Endothelial cell of umbilical vein (primary cell): ENCODE measurements at regions not wholly inside any gene's neighbourhood (a gene's known extent, or its start where the extent isn't known, plus 50 kb on each side); places are given as distances from the start of the nearest gene placed in this dataset.

Source experiments
- BruUV-seq: library from RNA; stranded (reverse); fragments of 400-500 nt; replicated peaks from 2 replicates; lab custom pipeline; 2021; lab: Mats Ljungman, UMichigan
- CTCF ChIA-PET: fragments of 300-600, 350-600 bp; sonication (Branson Sonifier 250); formaldehyde crosslinking; loops from one replicate; lab custom pipeline; 2021; ENCODE audit warnings: antibody characterized with exemption, inconsistent platforms; lab: Charles Lee
- POLR2A ChIA-PET: fragments of 300-600, 350-600 bp; sonication (Branson Sonifier 250); formaldehyde crosslinking; loops from one replicate; lab custom pipeline; 2021; ENCODE audit warnings: antibody characterized with exemption, inconsistent platforms; lab: Charles Lee
- DNase-seq: peaks from one replicate; pipeline ENCODE4 v3.0.0-alpha.2; 2011; ENCODE audit warnings: low read depth, low spot score
- FAIRE-seq: peaks from 2 replicates; lab custom pipeline; 2011; peaks lifted over from hg19 to GRCh38; lab: Jason Lieb, UNC
- H2AFZ ChIP-seq: 2 replicates; pipeline ENCODE4 v1.6.0; 2012; ENCODE audit warnings: low read depth, low read length, control low read depth, inconsistent platforms
- H3K27ac ChIP-seq: 2 replicates; pipeline ENCODE4 v1.5.1; 2011; ENCODE audit warnings: low read depth, mild to moderate bottlenecking, control low read depth, low read length, moderate library complexity; ENCODE audit not compliant: insufficient read depth
- H3K27me3 ChIP-seq, 2 experiments: 2 replicates each; pipeline versions ENCODE4 v1.6.0 to v1.6.1; 2011; ENCODE audit warnings: low read length in 2 of 2, mixed read lengths in 1 of 2; ENCODE audit not compliant: control insufficient read depth in 2 of 2, insufficient read depth in 2 of 2
- H3K36me3 ChIP-seq, 2 experiments: 2 replicates in 1 of 2; 3 replicates in 1 of 2; pipeline ENCODE4 v1.5.1; 2011; ENCODE audit warnings: low read length in 2 of 2, mild to moderate bottlenecking in 1 of 2, moderate library complexity in 1 of 2; ENCODE audit not compliant: control insufficient read depth in 2 of 2, insufficient read depth in 2 of 2; ENCODE audit errors: extremely low read depth in 1 of 2
- H3K4me1 ChIP-seq: 3 replicates; pipeline ENCODE4 v1.5.1; 2011; ENCODE audit warnings: mild to moderate bottlenecking, low read length; ENCODE audit not compliant: control insufficient read depth, insufficient read depth; ENCODE audit errors: extremely low read depth
- H3K4me2 ChIP-seq: 2 replicates; pipeline ENCODE4 v1.6.1; 2011; ENCODE audit warnings: low read length, control low read depth, mixed read lengths; ENCODE audit not compliant: insufficient read depth
- H3K4me3 ChIP-seq, 3 experiments: fragments of 200-600 bp in 1 of 3; sonication (generic), shearing (Covaris generic) in 1 of 3; replicated peaks in 1 of 3; 2 replicates each; pipeline ENCODE4 v1.5.1; 2011 to 2016; ENCODE audit warnings: control low read depth in 3 of 3, low read length in 3 of 3, mild to moderate bottlenecking in 2 of 3, inconsistent platforms in 1 of 3, low read depth in 1 of 3, moderate library complexity in 1 of 3; ENCODE audit not compliant: insufficient read depth in 1 of 3
- H3K79me2 ChIP-seq: 2 replicates; pipeline ENCODE4 v1.6.0; 2012; ENCODE audit warnings: low read length, inconsistent platforms; ENCODE audit not compliant: control insufficient read depth, insufficient read depth
- H3K9ac ChIP-seq: replicated peaks from 2 replicates; pipeline ENCODE3; 2011; ENCODE audit warnings: low read length, control low read depth; ENCODE audit not compliant: insufficient read depth; ENCODE audit errors: extremely low read depth
- H3K9me1 ChIP-seq: replicated peaks from 3 replicates; pipeline ENCODE4 v1.6.0; 2011; ENCODE audit warnings: mild to moderate bottlenecking, low read length; ENCODE audit not compliant: control insufficient read depth, insufficient read depth; ENCODE audit errors: extremely low read depth
- H3K9me3 ChIP-seq: replicated peaks from 2 replicates; pipeline ENCODE4 v1.5.1; 2012; ENCODE audit warnings: low read length, inconsistent platforms; ENCODE audit not compliant: control insufficient read depth, insufficient read depth
- H4K20me1 ChIP-seq: replicated peaks from 2 replicates; pipeline ENCODE3; 2011; ENCODE audit warnings: mild to moderate bottlenecking, low read length; ENCODE audit not compliant: control insufficient read depth, insufficient read depth; ENCODE audit errors: extremely low read depth
- CTCF ChIP-seq, 2 donors: IDR thresholded peaks; 1 replicate in 1 of 2; 2 replicates in 1 of 2; pipeline ENCODE4 v1.5.1; 2011; ENCODE audit warnings: low read length in 2 of 2, mild to moderate bottlenecking in 2 of 2, moderate library complexity in 2 of 2, control low read depth in 1 of 2, inconsistent platforms in 1 of 2, low read depth in 1 of 2; ENCODE audit not compliant: insufficient read depth in 1 of 2; ENCODE audit errors: extremely low read depth in 1 of 2
- EZH2 ChIP-seq: IDR thresholded peaks from 2 replicates; pipeline ENCODE4 v1.6.1; 2012; ENCODE audit warnings: borderline replicate concordance, low read depth, mild to moderate bottlenecking, moderate library complexity, low read length, inconsistent platforms; ENCODE audit not compliant: severe bottlenecking
- FOS ChIP-seq: IDR thresholded peaks from 2 replicates; pipeline ENCODE4 v1.6.1; 2011; ENCODE audit warnings: mild to moderate bottlenecking, low read length, moderate library complexity, borderline replicate concordance; ENCODE audit not compliant: insufficient read depth
- GATA2 ChIP-seq: IDR thresholded peaks from 2 replicates; pipeline ENCODE4 v1.7.0; 2011; ENCODE audit warnings: low read depth, mild to moderate bottlenecking, moderate library complexity, mixed read lengths, low read length; ENCODE audit not compliant: insufficient read length, insufficient read depth
- JUN ChIP-seq: IDR thresholded peaks from 2 replicates; pipeline ENCODE4 v1.6.1; 2011; ENCODE audit warnings: borderline replicate concordance, low read depth; ENCODE audit not compliant: insufficient read length, insufficient read depth
- MAX ChIP-seq: IDR thresholded peaks from 2 replicates; pipeline ENCODE4 v1.6.1; 2011; ENCODE audit not compliant: insufficient read depth, insufficient read length
- MYC ChIP-seq: IDR thresholded peaks from one replicate; pipeline ENCODE4 v1.6.1; 2011; ENCODE audit warnings: mild to moderate bottlenecking, low read depth, low read length
- POLR2A ChIP-seq: IDR thresholded peaks from 2 replicates; pipeline ENCODE4 v1.6.1; 2012; ENCODE audit warnings: low read depth, mild to moderate bottlenecking, control low read depth, low read length
- POLR2AphosphoS5 ChIP-seq: IDR thresholded peaks from 2 replicates; pipeline ENCODE4 v1.6.1; 2012; ENCODE audit warnings: low read depth, mild to moderate bottlenecking, control low read depth, low read length, moderate library complexity; ENCODE audit not compliant: insufficient read depth
- dilution Hi-C: fragments of 300-500 bp; cut with MboI; formaldehyde crosslinking; loops from one replicate; pipeline ENCODE4 v1.15.0; 2019; ENCODE audit warnings: low sequenced_read_pairs; ENCODE audit not compliant: extremely low pct_ligation_motif_present
- intact Hi-C: fragments of 100-400 bp; cut with micrococcal nuclease; formaldehyde crosslinking; loops from one replicate; pipeline ENCODE4 v1.10.0; 2022

GRCh38 chr2:173797586-173798263 is 167.4 kb downstream of the SP3 start:
- no TSS peak for BruUV-seq
- intact Hi-C loops, result no loop called here
- ChIA-PET CTCF (no interaction called here), POLR2A (no interaction called here)
- no peaks in the 10 kb centered on the region for H3K9me1 ChIP-seq
- dilution Hi-C loops, result no loop called here
- TF ChIP-seq CTCF (IDR thresholded peaks at IDR 0.05; ENCODE audit: extremely low read depth in 1 of 2, insufficient read depth in 1 of 2, low read depth in 1 of 2, low read length in 2 of 2) (no peak), FOS (no peak), MYC (no peak), EZH2 (no peak), MAX (no peak)
- H3K9me3 ChIP-seq, result no peaks in the 10 kb centered on the region
- no peak overlapping the region for H3K4me3 ChIP-seq
- no peaks in the 10 kb centered on the region for H4K20me1 ChIP-seq
- FAIRE-seq, result no peak
- H3K36me3 ChIP-seq, result no peaks in the 10 kb centered on the region
- DNase-seq, result no peak
- peaks cover 0 to 4% of the 10 kb centered on the region in 2 experiments for H3K27me3 ChIP-seq
- no peak overlapping the region for H3K27ac ChIP-seq
- H3K9ac ChIP-seq, result no peak overlapping the region
- H2AFZ ChIP-seq, result no peak overlapping the region
- H3K79me2 ChIP-seq, result no peaks in the 10 kb centered on the region
- H3K4me1 ChIP-seq, result no peaks in the 10 kb centered on the region
- no peak overlapping the region for H3K4me2 ChIP-seq

DNA sequence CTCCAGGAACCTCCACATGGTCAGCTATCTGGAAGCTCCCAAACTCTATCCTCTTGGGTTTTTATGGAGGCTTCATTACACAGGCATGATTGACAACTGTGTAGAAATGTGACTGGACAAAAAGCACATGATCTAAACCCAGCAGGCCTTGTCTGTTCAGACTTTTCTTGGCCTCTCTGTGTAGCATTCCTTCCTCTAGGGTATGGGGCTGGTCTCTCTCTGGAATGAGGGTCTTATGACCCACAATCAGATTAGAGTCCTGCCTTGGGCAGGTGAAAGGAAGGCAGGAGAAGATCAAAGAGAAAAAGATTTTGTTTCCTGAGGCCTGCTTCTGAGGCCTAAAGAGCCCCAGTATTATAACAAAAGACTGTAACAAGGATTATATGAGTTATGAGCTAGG is 162.7 kb downstream of the SP3 start:
- TF ChIP-seq CTCF (IDR thresholded peaks at IDR 0.05; ENCODE audit: extremely low read depth in 1 of 2, insufficient read depth in 1 of 2, low read depth in 1 of 2, low read length in 2 of 2) (no peak), POLR2AphosphoS5 (no peak), EZH2 (no peak), POLR2A (no peak), GATA2 (no peak), JUN (no peak), MAX (no peak), FOS (no peak), MYC (no peak)
- no peak for FAIRE-seq
- H3K4me3 ChIP-seq, result no peak overlapping the region
- peaks cover 0 to 4% of the 10 kb centered on the region in 2 experiments for H3K27me3 ChIP-seq
- dilution Hi-C loops (no loop called here), intact Hi-C loops (no loop called here)
- no peaks in the 10 kb centered on the region for H3K9me1 ChIP-seq
- no peak overlapping the region for H3K27ac ChIP-seq
- no peaks in the 10 kb centered on the region for H3K9me3 ChIP-seq
- H3K4me1 ChIP-seq, result no peaks in the 10 kb centered on the region
- no peak overlapping the region for H3K9ac ChIP-seq
- POLR2A ChIA-PET, result no interaction called here
- CTCF ChIA-PET, result no interaction called here
- H3K4me2 ChIP-seq, result no peak overlapping the region
- no TSS peak for BruUV-seq
- no peak overlapping the region for H2AFZ ChIP-seq
- DNase-seq, result no peak
- no peaks in the 10 kb centered on the region for H4K20me1 ChIP-seq
- no peaks in the 10 kb centered on the region for H3K36me3 ChIP-seq
- H3K79me2 ChIP-seq, result no peaks in the 10 kb centered on the region
